ENCODE measurements at regions not wholly inside any gene's neighbourhood (a gene's known extent, or its start where the extent isn't known, plus 50 kb on each side); places are given as distances from the start of the nearest gene placed in this dataset.

DNA sequence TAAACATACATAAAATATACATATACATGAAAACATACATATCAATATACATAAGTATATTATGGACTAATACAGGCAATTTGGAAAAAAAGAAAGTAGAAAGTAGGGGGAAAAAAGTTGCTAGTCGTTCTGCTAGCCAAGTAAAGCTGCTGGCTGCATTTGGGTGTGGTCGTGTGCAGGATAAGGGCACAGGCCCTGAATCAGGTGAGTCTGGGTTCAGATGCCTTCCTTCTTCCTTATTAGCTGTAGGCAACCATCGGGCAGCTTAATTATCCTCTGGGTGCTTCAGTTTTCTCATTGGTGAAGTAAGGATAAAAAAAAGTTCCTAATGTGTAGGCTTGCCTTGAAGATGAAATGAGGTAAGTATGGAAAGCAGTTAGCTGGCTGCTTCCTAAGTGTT is 59.2 kb upstream of the SPRY4 start:
- no peak for DNase-seq (ENCODE audit: low read depth in 2 of 2, low spot score in 1 of 2)

DNA sequence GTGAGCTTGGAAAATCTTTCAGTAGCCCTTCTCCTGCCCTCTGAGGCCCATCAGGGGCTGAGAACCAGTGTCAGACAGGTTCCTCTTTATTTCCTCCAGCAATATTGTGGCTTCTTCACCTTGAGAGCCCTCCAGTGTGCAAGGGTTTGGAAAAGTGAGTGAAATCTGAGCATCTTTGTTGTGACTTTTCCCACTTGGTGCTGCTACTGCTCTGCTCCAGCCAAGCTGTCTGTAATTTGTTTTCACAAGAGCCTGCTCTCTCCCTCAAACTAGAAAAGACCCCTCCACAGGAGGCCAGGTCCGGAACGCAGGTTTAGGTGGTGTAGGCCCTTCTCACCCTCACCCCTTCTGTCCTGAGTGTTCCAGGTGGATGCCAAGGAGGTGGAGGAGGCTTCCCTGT is 57.4 kb upstream of the SPRY4 start:
- no peak for DNase-seq (ENCODE audit: low read depth in 2 of 2, low spot score in 1 of 2)

DNA sequence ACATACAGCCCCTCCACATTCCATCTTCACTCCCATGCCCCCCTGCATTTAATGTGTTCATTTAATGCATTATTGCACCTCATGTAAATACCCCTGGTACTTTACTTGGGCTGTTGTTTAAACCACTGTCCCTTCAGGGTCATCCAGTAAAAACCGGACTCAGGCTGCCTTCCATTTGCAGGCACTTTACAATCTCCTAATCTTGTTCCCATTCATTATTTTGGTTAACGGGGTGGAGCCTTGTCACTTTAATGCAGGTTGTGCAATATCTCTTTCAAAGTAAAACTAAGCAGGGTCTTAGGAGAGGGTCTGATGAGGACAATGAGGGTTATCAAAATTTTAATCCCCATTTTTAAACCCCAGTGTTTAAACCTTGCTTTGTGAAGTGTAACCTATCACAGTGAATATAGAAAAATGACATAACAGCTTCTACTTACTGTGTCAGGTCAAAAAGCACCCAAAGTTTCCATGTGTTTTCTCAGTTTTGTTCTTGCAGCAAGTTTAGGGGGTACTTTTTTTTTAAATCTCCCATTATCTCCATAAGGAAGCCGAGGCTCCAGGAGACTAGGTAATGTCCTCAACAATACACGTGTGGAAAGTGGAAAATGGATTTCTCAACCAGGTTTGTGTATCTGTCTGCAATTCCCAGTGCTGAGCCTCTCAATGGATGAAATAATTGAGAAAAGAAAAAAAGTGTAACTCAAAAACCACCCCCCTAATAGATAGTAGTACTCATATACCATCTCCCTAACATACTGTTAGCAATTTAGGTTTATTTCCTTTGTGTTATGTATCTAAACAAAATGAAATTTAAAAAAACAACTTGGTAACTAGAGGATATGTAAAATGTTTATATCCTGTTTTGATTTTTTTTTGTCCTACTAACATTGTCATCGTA is 54.2 kb upstream of the SPRY4 start:
- no peak for DNase-seq (ENCODE audit: low read depth in 2 of 2, low spot score in 1 of 2)

DNA sequence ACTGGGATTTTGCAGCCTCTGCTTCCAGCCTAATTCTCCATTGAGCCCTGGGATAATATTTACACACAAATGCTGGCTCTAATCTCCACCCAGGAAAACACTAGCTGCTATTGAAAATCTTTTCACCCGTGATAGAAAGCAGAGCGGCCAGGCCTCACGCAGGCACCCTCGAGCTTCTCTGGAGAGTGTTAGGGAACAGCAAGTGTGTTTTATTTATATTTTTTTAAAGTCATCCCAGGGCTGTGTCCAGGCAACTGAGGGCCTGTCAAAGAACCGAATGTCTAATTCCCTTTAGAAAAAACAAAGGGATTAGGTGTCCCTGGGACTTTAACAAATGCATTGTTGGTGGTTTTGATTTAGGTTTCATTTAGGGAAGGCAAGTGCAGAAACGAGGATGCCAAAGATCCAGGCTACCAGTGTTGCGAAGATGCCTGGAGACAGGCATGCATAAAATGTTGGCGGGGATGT is 51.2 kb upstream of the SPRY4 start:
- no peak for DNase-seq (ENCODE audit: low read depth in 2 of 2, low spot score in 1 of 2)

All from stimulated activated CD8-positive, alpha-beta memory T cell treated with anti-CD3 and anti-CD28 coated beads, Interleukin-4, amount 100 ng/mL, for 4 hours (primary cell).